GM10266 (cell line): ENCODE measurements at regions not wholly inside any gene's neighbourhood (a gene's known extent, or its start where the extent isn't known, plus 50 kb on each side); places are given as distances from the start of the nearest gene placed in this dataset.

Experiments
- DNase-seq: peaks from one replicate; pipeline ENCODE4 v3.0.0; 2012; ENCODE audit errors: extremely low spot score
- CTCF ChIP-seq: IDR thresholded peaks from 2 replicates; pipeline ENCODE4 v1.5.1; 2012; ENCODE audit warnings: mild to moderate bottlenecking, low read depth; ENCODE audit not compliant: control insufficient read depth, insufficient read depth; ENCODE audit errors: missing control alignments

GRCh38 chr1:84754386-84754703, 64.1 kb upstream of the SSX2IP start:
- no peak for DNase-seq
- TF ChIP-seq CTCF, result no peak

- TF ChIP-seq CTCF, result peak; percentile 95
These were observed 63.5 kb upstream of the SSX2IP start for GRCh38 chr1:84753516-84754385.

GRCh38 chr1:84750110-84750730, 60.0 kb upstream of the SSX2IP start:
- no peak for DNase-seq
- no peak for TF ChIP-seq CTCF

More at GRCh38 chr1:84753516-84754385, 63.5 kb upstream of the SSX2IP start:
- DNase-seq, result peak; percentile 77

- no peak for TF ChIP-seq CTCF
- no peak for DNase-seq
These were observed 59.2 kb upstream of the SSX2IP start for GRCh38 chr1:84749427-84749826.

GRCh38 chr1:84748364-84748763, 58.1 kb upstream of the SSX2IP start:
- DNase-seq, result no peak
- TF ChIP-seq CTCF, result no peak

- DNase-seq, result no peak
- no peak for TF ChIP-seq CTCF
These were observed 55.6 kb upstream of the SSX2IP start for GRCh38 chr1:84745857-84746256.

GRCh38 chr1:84743896-84744295, 53.6 kb upstream of the SSX2IP start:
- TF ChIP-seq CTCF, result no peak
- DNase-seq, result no peak
